ENCODE measurements at regions not wholly inside any gene's neighbourhood (a gene's known extent, or its start where the extent isn't known, plus 50 kb on each side); places are given as distances from the start of the nearest gene placed in this dataset.

- TF ChIP-seq, protein P1, sequence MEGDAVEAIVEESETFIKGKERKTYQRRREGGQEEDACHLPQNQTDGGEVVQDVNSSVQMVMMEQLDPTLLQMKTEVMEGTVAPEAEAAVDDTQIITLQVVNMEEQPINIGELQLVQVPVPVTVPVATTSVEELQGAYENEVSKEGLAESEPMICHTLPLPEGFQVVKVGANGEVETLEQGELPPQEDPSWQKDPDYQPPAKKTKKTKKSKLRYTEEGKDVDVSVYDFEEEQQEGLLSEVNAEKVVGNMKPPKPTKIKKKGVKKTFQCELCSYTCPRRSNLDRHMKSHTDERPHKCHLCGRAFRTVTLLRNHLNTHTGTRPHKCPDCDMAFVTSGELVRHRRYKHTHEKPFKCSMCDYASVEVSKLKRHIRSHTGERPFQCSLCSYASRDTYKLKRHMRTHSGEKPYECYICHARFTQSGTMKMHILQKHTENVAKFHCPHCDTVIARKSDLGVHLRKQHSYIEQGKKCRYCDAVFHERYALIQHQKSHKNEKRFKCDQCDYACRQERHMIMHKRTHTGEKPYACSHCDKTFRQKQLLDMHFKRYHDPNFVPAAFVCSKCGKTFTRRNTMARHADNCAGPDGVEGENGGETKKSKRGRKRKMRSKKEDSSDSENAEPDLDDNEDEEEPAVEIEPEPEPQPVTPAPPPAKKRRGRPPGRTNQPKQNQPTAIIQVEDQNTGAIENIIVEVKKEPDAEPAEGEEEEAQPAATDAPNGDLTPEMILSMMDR (IDR thresholded peaks at IDR 0.05): no peak
- TF ChIP-seq ZFX (IDR thresholded peaks at IDR 0.05; ENCODE audit: borderline replicate concordance): no peak
Measured at GRCh38 chr1:69082312-69082711, 485.4 kb upstream of the LRRC7 start.

All from 22Rv1 (cell line).